Tibial nerve (tissue), 4 donors: ENCODE measurements at regions not wholly inside any gene's neighbourhood (a gene's known extent, or its start where the extent isn't known, plus 50 kb on each side); places are given as distances from the start of the nearest gene placed in this dataset.

ENCODE experiments used
- DNase-seq, 2 donors: peaks; one replicate each; pipeline ENCODE4 v3.0.0-alpha.2; 2019; ENCODE audit warnings: low spot score in 2 of 2
- H3K27ac ChIP-seq, 4 donors: fragments of 200-600 bp; sonication (generic) in 3 of 4; one replicate each; pipeline ENCODE4 v1.5.1; 2017 to 2019; ENCODE audit warnings: mild to moderate bottlenecking in 1 of 4
- H3K27me3 ChIP-seq, 2 donors: fragments of 200-600 bp; sonication (generic) in 1 of 2; one replicate each; pipeline versions ENCODE4 v1.5.1 to v1.6.0; 2017 to 2019
- H3K36me3 ChIP-seq, 3 donors: fragments of 200-600 bp; sonication (generic); one replicate each; pipeline ENCODE4 v1.5.1; 2018 to 2019
- H3K4me1 ChIP-seq, 4 donors: fragments of 200-600 bp; sonication (generic) in 3 of 4; one replicate each; pipeline ENCODE4 v1.5.1; 2017 to 2019
- H3K4me3 ChIP-seq, 4 donors: fragments of 200-600 bp; sonication (generic) in 3 of 4; one replicate each; pipeline ENCODE4 v1.5.1; 2017 to 2019; ENCODE audit warnings: mild to moderate bottlenecking in 1 of 4, moderate library complexity in 1 of 4
- H3K9me3 ChIP-seq, 4 donors: fragments of 200-600 bp; sonication (generic) in 3 of 4; one replicate each; pipeline ENCODE4 v1.5.1; 2017 to 2019
- CTCF ChIP-seq, 5 experiments: fragments of 200-600 bp in 3 of 5; fragments of 450-650 bp in 2 of 5; sonication (generic) in 3 of 5; IDR thresholded peaks; one replicate each; pipeline ENCODE4 v1.5.1; 2016 to 2019; ENCODE audit warnings: antibody characterized with exemption in 5 of 5, mild to moderate bottlenecking in 3 of 5, moderate library complexity in 2 of 5
- EP300 ChIP-seq, 2 donors: sonication (generic); formaldehyde crosslinking; IDR thresholded peaks; one replicate each; pipeline ENCODE4 v1.6.1; 2017; ENCODE audit warnings: antibody characterized with exemption in 2 of 2, mild to moderate bottlenecking in 1 of 2
- POLR2A ChIP-seq, 2 donors: fragments of 450-650 bp; IDR thresholded peaks; one replicate each; pipeline ENCODE4 v1.6.1; 2017; ENCODE audit warnings: antibody characterized with exemption in 2 of 2, mild to moderate bottlenecking in 2 of 2, moderate library complexity in 2 of 2
- WGBS, 2 donors: methylation state at CpG; one replicate each; pipeline ENCODE4 v1.1.5; 2018; 5-methylcytosine and 5-hydroxymethylcytosine counted together

GRCh38 chr6:40077736-40078135, 143.5 kb upstream of the MOCS1 start:
- no peaks in the 10 kb centered on the region for H3K36me3 ChIP-seq
- H3K4me1 ChIP-seq = no peaks in the 10 kb centered on the region
- no peak overlapping the region for H3K4me3 ChIP-seq
- no peaks in the 10 kb centered on the region for H3K27me3 ChIP-seq
- 62 to 72% methylated on average over 2 of the region's 2 CpGs for WGBS, 2 donors
- H3K27ac ChIP-seq = no peak overlapping the region
- H3K9me3 ChIP-seq = no peaks in the 10 kb centered on the region
- TF ChIP-seq EP300 (IDR thresholded peaks at IDR 0.05) (no peak), POLR2A (IDR thresholded peaks at IDR 0.05) (no peak), CTCF (IDR thresholded peaks at IDR 0.05) (no peak)
- DNase-seq = no peak

GRCh38 chr6:40077315-40077714, 143.1 kb upstream of the MOCS1 start:
- no peak for DNase-seq
- no peaks in the 10 kb centered on the region for H3K4me1 ChIP-seq

GRCh38 chr6:40075056-40075590, 140.9 kb upstream of the MOCS1 start:
- no peaks in the 10 kb centered on the region for H3K36me3 ChIP-seq
- DNase-seq = no peak
- 89 to 95% methylated on average over 1 of the region's 1 CpG for WGBS, 2 donors
- no peaks in the 10 kb centered on the region for H3K9me3 ChIP-seq
- TF ChIP-seq EP300 (IDR thresholded peaks at IDR 0.05) = no peak
- TF ChIP-seq POLR2A (IDR thresholded peaks at IDR 0.05) = no peak
- no peak for TF ChIP-seq CTCF (IDR thresholded peaks at IDR 0.05)
- no peaks in the 10 kb centered on the region for H3K27me3 ChIP-seq
- no peak overlapping the region for H3K4me3 ChIP-seq
- H3K27ac ChIP-seq = no peak overlapping the region
- H3K4me1 ChIP-seq = no peaks in the 10 kb centered on the region

More at GRCh38 chr6:40077315-40077714, 143.1 kb upstream of the MOCS1 start:
- TF ChIP-seq CTCF (IDR thresholded peaks at IDR 0.05) (no peak), EP300 (IDR thresholded peaks at IDR 0.05) (no peak), POLR2A (IDR thresholded peaks at IDR 0.05) (no peak)
- no peak overlapping the region for H3K27ac ChIP-seq
- H3K36me3 ChIP-seq = no peaks in the 10 kb centered on the region
- H3K4me3 ChIP-seq = no peak overlapping the region
- no peaks in the 10 kb centered on the region for H3K9me3 ChIP-seq
- WGBS, 2 donors = 76% methylated on average over 2 of the region's 2 CpGs
- H3K27me3 ChIP-seq = no peaks in the 10 kb centered on the region

GRCh38 chr6:40074306-40075055, 140.2 kb upstream of the MOCS1 start:
- H3K4me3 ChIP-seq = no peak overlapping the region
- no peak overlapping the region for H3K27ac ChIP-seq
- no peak for TF ChIP-seq POLR2A (IDR thresholded peaks at IDR 0.05)
- no peak for TF ChIP-seq CTCF (IDR thresholded peaks at IDR 0.05)
- no peak for TF ChIP-seq EP300 (IDR thresholded peaks at IDR 0.05)
- no peaks in the 10 kb centered on the region for H3K27me3 ChIP-seq
- 79 to 80% methylated on average over 8 of the region's 8 CpGs for WGBS, 2 donors
- no peaks in the 10 kb centered on the region for H3K9me3 ChIP-seq
- no peaks in the 10 kb centered on the region for H3K36me3 ChIP-seq
- no peak for DNase-seq
- H3K4me1 ChIP-seq = no peaks in the 10 kb centered on the region

- Histone ChIP-seq H3K4me1 (no peaks in the 10 kb centered on the region), H3K27me3 (no peaks in the 10 kb centered on the region), H3K4me3 (no peak overlapping the region), H3K36me3 (no peaks in the 10 kb centered on the region), H3K9me3 (peaks cover 0 to 8% (median 0%) of the 10 kb centered on the region in 4 donors), H3K27ac (no peak overlapping the region)
- DNase-seq = no peak
- no peak for TF ChIP-seq EP300 (IDR thresholded peaks at IDR 0.05)
- no peak for TF ChIP-seq CTCF (IDR thresholded peaks at IDR 0.05)
- TF ChIP-seq POLR2A (IDR thresholded peaks at IDR 0.05) = no peak
Measured at GRCh38 chr6:40066372-40066771, 132.1 kb upstream of the MOCS1 start.
